ENCODE measurements at regions not wholly inside any gene's neighbourhood (a gene's known extent, or its start where the extent isn't known, plus 50 kb on each side); places are given as distances from the start of the nearest gene placed in this dataset.
A peak's percentile ranks its signal among the peaks of the same experiment; 100 is the strongest.

DNA sequence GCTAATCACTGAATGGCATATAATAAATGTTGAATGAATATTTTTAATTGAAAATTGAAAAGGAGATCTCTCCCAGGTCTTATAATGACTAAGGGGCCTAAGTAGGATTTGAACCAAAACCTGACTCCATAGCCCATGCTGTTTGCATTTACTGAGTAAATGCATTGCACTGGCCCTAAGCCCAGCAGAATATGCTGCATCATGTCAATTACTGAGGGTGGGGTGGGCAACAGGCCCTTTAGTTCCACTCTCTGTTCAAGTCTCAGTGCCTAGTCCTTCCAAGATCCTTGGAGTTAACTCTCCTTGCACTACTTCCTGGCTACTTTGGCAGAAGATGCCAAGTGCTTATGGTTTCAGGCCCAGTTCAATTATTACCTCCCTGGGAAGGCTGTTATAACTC lies 203.8 kb upstream of the DAB1 start:
- TF ChIP-seq CTCF (IDR thresholded peaks at IDR 0.05; ENCODE audit: poor library complexity): no peak
- no peak for TF ChIP-seq EZH2phosphoT487 (IDR thresholded peaks at IDR 0.05; ENCODE audit: low read depth, severe bottlenecking, unreplicated experiment)
- TF ChIP-seq EZH2 (IDR thresholded peaks at IDR 0.05; ENCODE audit: borderline replicate concordance): no peak
- no peaks in the 10 kb centered on the region for H3K9me3 ChIP-seq (ENCODE audit: low read depth)
- no peaks in the 10 kb centered on the region for H4K20me1 ChIP-seq (ENCODE audit: insufficient read depth, poor library complexity, severe bottlenecking)
- no peaks in the 10 kb centered on the region for H3K36me3 ChIP-seq (replicated peaks; ENCODE audit: insufficient read depth, low read depth)
- no peak overlapping the region for H2AFZ ChIP-seq
- no peak for DNase-seq (ENCODE audit: low spot score)
- no peaks in the 10 kb centered on the region for H3K27me3 ChIP-seq
- no peak overlapping the region for H3K4me3 ChIP-seq
- H3K9me2 ChIP-seq (replicated peaks; ENCODE audit: insufficient read depth): no peaks in the 10 kb centered on the region
- no peaks in the 10 kb centered on the region for H3K4me1 ChIP-seq (ENCODE audit: insufficient read depth)
- H3K79me2 ChIP-seq: no peaks in the 10 kb centered on the region
- no peak overlapping the region for H3K4me2 ChIP-seq
- H3K27ac ChIP-seq: no peak overlapping the region

DNA sequence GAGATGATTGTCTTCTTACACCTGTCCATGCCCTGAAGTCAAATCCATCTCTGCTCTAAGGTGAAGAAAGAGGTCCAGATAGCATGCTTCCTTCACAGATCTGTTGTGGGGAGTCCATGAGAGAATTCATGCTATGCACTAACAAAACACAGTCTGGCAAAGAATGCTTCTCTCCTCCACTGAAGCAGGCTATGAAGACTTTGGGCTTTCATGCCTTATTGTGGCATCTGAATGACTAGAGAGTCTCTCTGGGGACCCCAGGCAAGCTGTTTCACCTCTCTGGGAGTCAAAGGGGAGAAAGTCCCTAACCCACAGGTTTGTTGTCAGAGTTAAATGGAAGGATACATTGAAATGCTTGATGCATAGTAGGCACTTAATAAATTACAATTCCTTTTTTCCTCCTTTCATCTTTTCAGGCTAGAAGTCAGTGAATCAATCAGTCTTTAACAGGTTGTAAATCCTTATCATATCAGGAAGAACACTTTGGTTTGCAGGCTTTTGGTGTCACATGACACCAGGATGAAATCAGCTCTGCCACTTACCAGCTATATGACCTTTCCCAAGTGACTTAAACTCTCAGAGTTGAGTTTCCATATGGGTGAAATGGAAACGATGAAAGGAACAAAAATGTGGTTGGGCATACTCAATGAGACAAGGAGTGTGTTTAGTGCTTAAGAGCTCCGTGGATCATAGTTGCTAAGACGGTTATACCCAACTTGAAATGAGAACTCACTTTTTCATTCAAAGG lies 200.1 kb upstream of the DAB1 start:
- DNase-seq (ENCODE audit: low spot score): peak; percentile 24
- TF ChIP-seq EZH2phosphoT487 (IDR thresholded peaks at IDR 0.05; ENCODE audit: low read depth, severe bottlenecking, unreplicated experiment) (no peak), CTCF (IDR thresholded peaks at IDR 0.05; ENCODE audit: poor library complexity) (no peak), EZH2 (IDR thresholded peaks at IDR 0.05; ENCODE audit: borderline replicate concordance) (no peak)
- no peaks in the 10 kb centered on the region for H3K9me2 ChIP-seq (replicated peaks; ENCODE audit: insufficient read depth)
- no peak overlapping the region for H2AFZ ChIP-seq
- no peak overlapping the region for H3K4me3 ChIP-seq
- no peaks in the 10 kb centered on the region for H3K36me3 ChIP-seq (replicated peaks; ENCODE audit: insufficient read depth, low read depth)
- 41% methylated on average over 3 of the region's 3 CpGs for whole genome bisulfite sequencing (ENCODE audit: low lambda C conversion rate, missing lambda C conversion rate)
- no peak overlapping the region for H3K27ac ChIP-seq
- no peaks in the 10 kb centered on the region for H3K79me2 ChIP-seq
- H3K9me3 ChIP-seq (ENCODE audit: low read depth): no peaks in the 10 kb centered on the region
- H3K4me1 ChIP-seq (ENCODE audit: insufficient read depth): no peaks in the 10 kb centered on the region
- H3K27me3 ChIP-seq: no peaks in the 10 kb centered on the region
- no peaks in the 10 kb centered on the region for H4K20me1 ChIP-seq (ENCODE audit: insufficient read depth, poor library complexity, severe bottlenecking)
- H3K4me2 ChIP-seq: no peak overlapping the region

DNA sequence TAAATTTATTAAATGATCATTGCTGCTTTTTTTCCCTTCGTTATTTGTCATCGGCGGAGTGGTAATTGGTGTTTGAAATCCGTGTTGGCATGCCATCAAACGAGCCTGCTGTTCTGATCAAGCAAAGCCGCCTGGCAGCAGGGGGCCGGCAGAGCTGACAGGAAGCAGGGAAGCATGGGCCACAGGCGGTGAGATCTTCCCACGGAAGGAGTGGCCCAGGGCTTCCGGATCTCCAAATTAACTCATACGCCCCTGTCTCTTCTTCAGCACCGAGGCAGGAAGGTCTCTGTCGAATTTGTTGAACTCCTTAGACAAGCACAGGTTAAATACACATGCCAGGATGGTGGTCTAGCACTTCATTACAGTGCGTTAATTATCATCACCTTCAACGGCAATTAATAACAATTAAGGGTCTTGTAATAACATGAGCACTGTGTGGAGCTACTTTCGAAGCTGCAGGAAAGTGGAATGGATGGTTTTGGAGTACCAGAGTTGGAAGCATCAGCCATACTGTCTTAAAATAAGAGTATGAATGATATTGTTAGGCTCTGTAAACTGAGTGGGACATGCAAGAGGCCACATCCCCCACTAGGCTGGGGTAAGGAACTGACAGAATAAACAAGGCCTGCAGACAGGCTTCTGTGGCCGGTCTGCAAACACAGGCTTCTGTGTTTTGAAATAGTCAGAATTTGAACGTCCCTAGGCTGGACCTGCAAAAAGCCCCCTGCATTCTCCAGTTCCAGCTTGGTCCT lies 199.4 kb upstream of the DAB1 start:
- DNase-seq (ENCODE audit: low spot score): no peak
- no peak overlapping the region for H2AFZ ChIP-seq

More for the DNA sequence above, 199.4 kb upstream of the DAB1 start:
- no peaks in the 10 kb centered on the region for H3K9me2 ChIP-seq (replicated peaks; ENCODE audit: insufficient read depth)
- H3K27ac ChIP-seq: no peak overlapping the region
- H4K20me1 ChIP-seq (ENCODE audit: insufficient read depth, poor library complexity, severe bottlenecking): no peaks in the 10 kb centered on the region
- 33% methylated on average over 18 of the region's 18 CpGs for WGBS (ENCODE audit: low lambda C conversion rate, missing lambda C conversion rate)
- H3K4me3 ChIP-seq: no peak overlapping the region
- no peaks in the 10 kb centered on the region for H3K79me2 ChIP-seq
- no peak overlapping the region for H3K4me2 ChIP-seq
- no peaks in the 10 kb centered on the region for H3K4me1 ChIP-seq (ENCODE audit: insufficient read depth)
- TF ChIP-seq EZH2phosphoT487 (IDR thresholded peaks at IDR 0.05; ENCODE audit: low read depth, severe bottlenecking, unreplicated experiment): no peak
- TF ChIP-seq CTCF (IDR thresholded peaks at IDR 0.05; ENCODE audit: poor library complexity): no peak
- no peak for TF ChIP-seq EZH2 (IDR thresholded peaks at IDR 0.05; ENCODE audit: borderline replicate concordance)
- no peaks in the 10 kb centered on the region for H3K27me3 ChIP-seq
- H3K9me3 ChIP-seq (ENCODE audit: low read depth): no peaks in the 10 kb centered on the region
- no peaks in the 10 kb centered on the region for H3K36me3 ChIP-seq (replicated peaks; ENCODE audit: insufficient read depth, low read depth)
